ENCODE measurements at regions not wholly inside any gene's neighbourhood (a gene's known extent, or its start where the extent isn't known, plus 50 kb on each side); places are given as distances from the start of the nearest gene placed in this dataset.

DNA sequence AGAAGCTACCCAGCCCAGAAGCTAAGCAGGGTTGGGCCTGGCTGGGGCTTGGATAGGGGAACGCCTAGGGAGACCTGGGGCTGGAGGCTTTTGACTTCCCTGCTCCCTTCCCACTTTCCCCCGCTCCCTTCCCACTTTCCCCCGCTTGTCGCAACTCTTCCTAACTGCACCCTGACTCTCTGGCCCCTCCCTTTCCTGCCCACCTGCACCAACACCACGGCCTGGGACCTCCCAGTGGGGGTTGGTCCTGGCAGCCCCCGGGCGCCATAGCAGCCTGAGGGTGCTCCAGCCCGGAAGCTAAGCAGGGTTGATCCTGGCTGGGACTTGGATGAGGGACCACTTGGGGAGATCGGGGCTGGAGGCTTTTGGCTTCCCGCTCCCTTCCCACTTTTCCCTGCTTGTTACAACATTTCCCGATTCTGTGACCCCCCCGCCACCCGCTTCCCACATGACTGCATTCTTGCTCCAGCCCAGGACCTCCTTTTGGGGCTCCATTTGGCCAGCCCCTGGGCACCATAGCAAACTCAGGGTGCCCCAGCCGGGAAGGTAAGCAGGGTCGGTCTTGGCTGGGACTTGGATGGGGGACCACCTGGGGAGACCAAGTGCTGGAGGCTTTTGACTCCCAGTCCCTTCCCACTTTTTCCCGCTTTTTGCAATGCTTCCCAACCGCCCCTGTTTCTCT, 2287.0 kb downstream of the TP53TG3F start:
- TF ChIP-seq, protein P1, sequence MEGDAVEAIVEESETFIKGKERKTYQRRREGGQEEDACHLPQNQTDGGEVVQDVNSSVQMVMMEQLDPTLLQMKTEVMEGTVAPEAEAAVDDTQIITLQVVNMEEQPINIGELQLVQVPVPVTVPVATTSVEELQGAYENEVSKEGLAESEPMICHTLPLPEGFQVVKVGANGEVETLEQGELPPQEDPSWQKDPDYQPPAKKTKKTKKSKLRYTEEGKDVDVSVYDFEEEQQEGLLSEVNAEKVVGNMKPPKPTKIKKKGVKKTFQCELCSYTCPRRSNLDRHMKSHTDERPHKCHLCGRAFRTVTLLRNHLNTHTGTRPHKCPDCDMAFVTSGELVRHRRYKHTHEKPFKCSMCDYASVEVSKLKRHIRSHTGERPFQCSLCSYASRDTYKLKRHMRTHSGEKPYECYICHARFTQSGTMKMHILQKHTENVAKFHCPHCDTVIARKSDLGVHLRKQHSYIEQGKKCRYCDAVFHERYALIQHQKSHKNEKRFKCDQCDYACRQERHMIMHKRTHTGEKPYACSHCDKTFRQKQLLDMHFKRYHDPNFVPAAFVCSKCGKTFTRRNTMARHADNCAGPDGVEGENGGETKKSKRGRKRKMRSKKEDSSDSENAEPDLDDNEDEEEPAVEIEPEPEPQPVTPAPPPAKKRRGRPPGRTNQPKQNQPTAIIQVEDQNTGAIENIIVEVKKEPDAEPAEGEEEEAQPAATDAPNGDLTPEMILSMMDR (IDR thresholded peaks at IDR 0.05), result no peak
- no peak for TF ChIP-seq POLR2AphosphoS5 (IDR thresholded peaks at IDR 0.05)
- no peak for TF ChIP-seq POLR2A (IDR thresholded peaks at IDR 0.05)
- no peak for TF ChIP-seq EP300 (IDR thresholded peaks at IDR 0.05)
- H3K4me1 ChIP-seq, result no peaks in the 10 kb centered on the region
- no peak for DNase-seq
- WGBS, 2 donors, result 91 to 94% methylated on average over 17 of the region's 17 CpGs
- H3K9me3 ChIP-seq, result peaks cover 0 to 37% (median 0%) of the 10 kb centered on the region in 4 donors
- no peaks in the 10 kb centered on the region for H3K27me3 ChIP-seq
- intact Hi-C loops (cut with DNase I), result no loop called here
- no peaks in the 10 kb centered on the region for H3K36me3 ChIP-seq
- no peak overlapping the region for H3K27ac ChIP-seq
- no peak overlapping the region for H3K4me3 ChIP-seq

DNA sequence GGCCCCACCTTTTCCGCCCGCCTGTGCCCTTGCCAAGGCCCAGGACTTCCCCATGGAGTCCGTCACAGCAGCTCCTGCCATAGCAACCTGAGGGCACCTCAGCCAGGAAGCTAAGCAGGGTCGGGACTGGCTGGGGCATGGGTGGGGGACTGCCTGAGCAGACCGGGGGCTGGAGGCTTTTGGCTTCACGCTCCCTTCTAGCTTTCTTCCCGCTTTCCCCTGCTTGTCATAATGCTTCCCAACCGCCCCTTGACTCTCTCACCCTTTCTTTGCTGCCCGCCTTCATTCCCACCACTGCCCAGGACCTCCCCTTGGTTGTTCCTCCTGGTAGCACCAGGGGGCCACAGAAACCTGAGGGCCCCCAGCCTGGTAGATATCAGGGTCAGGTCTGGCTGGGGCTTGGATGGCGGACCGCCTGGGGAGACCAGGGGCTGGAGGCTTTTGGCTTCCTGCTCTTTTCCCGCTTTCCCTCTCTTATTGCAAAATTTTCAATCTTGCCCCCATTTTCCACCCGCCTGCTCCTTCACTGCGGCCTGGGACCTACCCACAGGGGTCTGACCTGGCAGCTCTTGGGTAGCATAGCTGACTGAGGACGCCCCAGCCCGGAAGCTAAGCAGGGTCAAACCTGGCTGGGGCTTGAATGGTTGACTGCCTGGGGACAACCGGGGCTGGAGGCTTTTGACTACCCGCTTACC, 2287.7 kb downstream of the TP53TG3F start:
- Histone ChIP-seq H3K4me3 (no peak overlapping the region), H3K4me1 (no peaks in the 10 kb centered on the region), H3K9me3 (peaks cover 0 to 40% (median 0%) of the 10 kb centered on the region in 4 donors), H3K36me3 (no peaks in the 10 kb centered on the region), H3K27me3 (no peaks in the 10 kb centered on the region), H3K27ac (no peak overlapping the region)
- TF ChIP-seq POLR2AphosphoS5 (IDR thresholded peaks at IDR 0.05), result no peak
- TF ChIP-seq, protein P1 (IDR thresholded peaks at IDR 0.05), result no peak
- TF ChIP-seq POLR2A (IDR thresholded peaks at IDR 0.05), result no peak
- TF ChIP-seq EP300 (IDR thresholded peaks at IDR 0.05), result no peak
- WGBS, 2 donors, result 88 to 91% methylated on average over 18 of the region's 18 CpGs
- no peak for DNase-seq
- intact Hi-C loops (cut with DNase I), result no loop called here

DNA sequence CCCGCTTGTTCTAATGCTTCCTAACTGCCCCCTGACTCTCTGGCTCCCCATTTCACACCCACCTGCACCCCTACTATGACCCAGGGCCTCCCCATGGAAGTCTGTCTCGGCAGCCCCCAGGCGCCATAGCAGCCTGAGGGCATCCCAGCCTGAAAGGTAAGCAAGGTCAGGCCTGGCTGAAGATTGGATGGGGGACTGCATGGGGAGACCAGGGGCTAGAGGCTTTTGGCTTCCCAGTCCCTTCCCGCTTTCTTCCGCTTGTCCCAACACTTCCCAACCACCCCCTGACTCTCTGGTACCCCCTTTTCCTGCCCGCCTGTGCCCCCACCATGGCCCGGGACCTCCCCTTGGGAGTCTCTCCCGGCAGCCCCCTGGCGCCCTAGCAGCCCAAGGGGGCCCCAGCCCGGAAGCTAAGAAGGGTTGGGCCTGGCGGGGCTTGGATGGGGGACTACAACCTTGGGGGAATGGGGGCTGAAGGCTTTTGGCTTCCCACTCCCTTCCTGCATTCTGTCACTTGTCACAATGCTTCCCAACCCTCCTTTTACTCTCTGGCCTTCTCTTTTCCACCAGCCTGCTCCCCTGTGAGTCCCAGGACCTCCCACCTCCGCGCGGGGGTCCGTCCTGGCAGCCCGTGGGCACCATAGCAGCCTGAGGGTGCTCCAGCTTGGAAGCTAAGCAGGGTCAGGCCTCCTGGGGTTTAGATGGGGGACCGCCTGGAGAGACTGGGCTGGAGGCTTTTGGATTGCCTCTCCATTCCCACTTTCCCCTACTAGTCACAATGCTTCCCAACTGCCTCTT, 2288.4 kb downstream of the TP53TG3F start:
- Histone ChIP-seq H3K27ac (no peak overlapping the region), H3K9me3 (peaks cover 0 to 40% (median 0%) of the 10 kb centered on the region in 4 donors), H3K36me3 (no peaks in the 10 kb centered on the region), H3K4me1 (no peaks in the 10 kb centered on the region), H3K4me3 (no peak overlapping the region), H3K27me3 (no peaks in the 10 kb centered on the region)
- WGBS, 2 donors, result 87 to 92% methylated on average over 17 of the region's 17 CpGs
- TF ChIP-seq, protein P1 (IDR thresholded peaks at IDR 0.05), result no peak
- TF ChIP-seq POLR2A (IDR thresholded peaks at IDR 0.05), result no peak
- TF ChIP-seq EP300 (IDR thresholded peaks at IDR 0.05), result no peak
- intact Hi-C loops (cut with DNase I), result no loop called here
- no peak for DNase-seq

DNA sequence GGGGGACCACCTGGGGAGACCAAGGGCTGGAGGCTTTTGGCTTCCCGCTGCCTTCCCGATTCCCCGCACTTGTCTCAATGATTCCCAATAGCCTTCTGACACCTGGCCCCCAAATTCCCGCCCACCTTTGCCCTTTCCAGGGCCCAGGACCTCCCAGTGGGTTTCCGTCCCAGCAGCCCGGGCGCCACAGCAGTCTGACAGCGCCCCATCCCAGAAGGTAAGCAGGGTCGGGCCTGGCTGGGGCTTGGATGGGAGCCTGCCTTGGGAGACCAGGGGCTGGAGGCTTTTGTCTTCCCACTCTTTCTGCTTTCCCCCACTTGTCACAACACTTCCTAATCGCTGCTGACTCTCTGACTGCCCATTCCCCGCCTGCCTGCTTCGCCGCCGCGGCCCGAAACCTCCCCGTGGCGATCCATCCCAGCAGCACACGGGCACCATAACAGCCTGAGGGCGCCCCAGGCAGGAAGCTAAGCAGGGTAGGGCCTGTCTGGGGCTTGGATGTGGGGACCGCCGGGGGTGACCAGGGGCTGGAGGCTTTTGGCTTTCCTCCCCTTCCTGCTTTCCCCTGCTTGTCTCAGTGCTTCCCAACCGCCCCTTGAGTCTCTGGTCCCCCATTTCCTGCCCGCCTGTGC, 2289.3 kb downstream of the TP53TG3F start:
- no peak for DNase-seq
- H3K4me1 ChIP-seq, result no peaks in the 10 kb centered on the region
- H3K27ac ChIP-seq, result no peak overlapping the region
- no peaks in the 10 kb centered on the region for H3K27me3 ChIP-seq
- intact Hi-C loops (cut with DNase I), result no loop called here
- H3K4me3 ChIP-seq, result no peak overlapping the region
- H3K36me3 ChIP-seq, result no peaks in the 10 kb centered on the region
- peaks cover 0 to 47% (median 0%) of the 10 kb centered on the region in 4 donors for H3K9me3 ChIP-seq
- WGBS, 2 donors, result 89 to 91% methylated on average over 24 of the region's 24 CpGs
- TF ChIP-seq, protein P1 (IDR thresholded peaks at IDR 0.05), result no peak
- TF ChIP-seq EP300 (IDR thresholded peaks at IDR 0.05), result no peak
- TF ChIP-seq POLR2AphosphoS5 (IDR thresholded peaks at IDR 0.05), result no peak
- TF ChIP-seq POLR2A (IDR thresholded peaks at IDR 0.05), result no peak

Measured in sigmoid colon (tissue), 6 donors.